A673 (cell line): ENCODE measurements at regions not wholly inside any gene's neighbourhood (a gene's known extent, or its start where the extent isn't known, plus 50 kb on each side); places are given as distances from the start of the nearest gene placed in this dataset.

Experiments used
- BruUV-seq: library from RNA; stranded (reverse); fragments of 400-500 nt; replicated peaks from 2 replicates; lab custom pipeline; 2021; lab: Mats Ljungman, UMichigan
- CTCF ChIA-PET: fragments of 300-600 bp; sonication (Branson Sonifier 250); formaldehyde crosslinking; loops from one replicate; lab custom pipeline; 2022; ENCODE audit warnings: antibody characterized with exemption; lab: Charles Lee
- POLR2A ChIA-PET: fragments of 300-600 bp; sonication (Branson Sonifier 250); formaldehyde crosslinking; loops from one replicate; lab custom pipeline; 2022; ENCODE audit warnings: antibody characterized with exemption; ENCODE audit not compliant: low non-redundant PET; lab: Charles Lee
- DNase-seq: peaks from one replicate; pipeline ENCODE4 v3.0.0-alpha.2; 2015; ENCODE audit warnings: low spot score
- H3K27ac ChIP-seq: fragments of 200-600 bp; sonication (generic); 2 replicates; pipeline ENCODE4 v1.5.1; 2016; ENCODE audit warnings: mixed run types, low read depth, mild to moderate bottlenecking, mixed read lengths, antibody characterized with exemption, low read length; ENCODE audit not compliant: poor library complexity, severe bottlenecking
- H3K27me3 ChIP-seq: fragments of 200-600 bp; sonication (generic); replicated peaks from 2 replicates; pipeline ENCODE4 v1.6.1; 2017; ENCODE audit warnings: mixed run types, low read depth, mild to moderate bottlenecking, mixed read lengths, antibody characterized with exemption, low read length; ENCODE audit not compliant: insufficient read depth, poor library complexity
- H3K36me3 ChIP-seq: fragments of 200-600 bp; sonication (generic); 2 replicates; pipeline ENCODE4 v1.6.1; 2016; ENCODE audit warnings: mixed run types, mild to moderate bottlenecking, mixed read lengths, antibody characterized with exemption, low read length; ENCODE audit not compliant: insufficient read depth, poor library complexity, severe bottlenecking
- H3K4me1 ChIP-seq: fragments of 200-600 bp; sonication (generic); 2 replicates; pipeline ENCODE4 v1.6.1; 2017; ENCODE audit warnings: mixed run types, mild to moderate bottlenecking, mixed read lengths, antibody characterized with exemption, low read length; ENCODE audit not compliant: insufficient read depth, poor library complexity, severe bottlenecking
- H3K4me3 ChIP-seq: fragments of 200-600 bp; sonication (generic); 2 replicates; pipeline ENCODE4 v1.5.1; 2016; ENCODE audit warnings: low read depth, mixed run types, mild to moderate bottlenecking, mixed read lengths, low read length; ENCODE audit not compliant: poor library complexity, severe bottlenecking
- H3K9me3 ChIP-seq: fragments of 200-600 bp; sonication (generic); 2 replicates; pipeline ENCODE4 v1.6.1; 2016; ENCODE audit warnings: mixed run types, low read depth, mild to moderate bottlenecking, mixed read lengths, antibody characterized with exemption, low read length; ENCODE audit not compliant: poor library complexity, severe bottlenecking
- CTCF ChIP-seq: fragments of 300-800, 200-600 bp; sonication (generic); conservative IDR thresholded peaks from 2 replicates; pipeline ENCODE4 v1.5.1; 2017; ENCODE audit warnings: low read depth, mild to moderate bottlenecking, antibody characterized with exemption, low read length, moderate library complexity, mixed read lengths
- EZH2 ChIP-seq: fragments of 200-600 bp; sonication (generic); IDR thresholded peaks from 2 replicates; pipeline ENCODE4 v1.6.1; 2017; ENCODE audit warnings: borderline replicate concordance, low read depth, mild to moderate bottlenecking, mixed read lengths, antibody characterized with exemption, low read length; ENCODE audit not compliant: poor library complexity, severe bottlenecking
- intact Hi-C: fragments of 100-400 bp; cut with micrococcal nuclease; formaldehyde crosslinking; loops from one replicate; pipeline ENCODE4 v1.10.0; 2022; ENCODE audit not compliant: unreplicated experiment

GRCh38 chr12:43099691-43100163 lies 452.3 kb downstream of the ADAMTS20 start:
- intact Hi-C loops, result no loop called here
- BruUV-seq, result no TSS peak
- H3K9me3 ChIP-seq, result no peaks in the 10 kb centered on the region
- no peak overlapping the region for H3K4me3 ChIP-seq
- no peak for DNase-seq
- ChIA-PET POLR2A (no interaction called here), CTCF (no interaction called here)
- H3K27ac ChIP-seq, result no peak overlapping the region
- TF ChIP-seq EZH2 (no peak), CTCF (no peak)
- no peaks in the 10 kb centered on the region for H3K36me3 ChIP-seq
- H3K4me1 ChIP-seq, result no peaks in the 10 kb centered on the region
- no peaks in the 10 kb centered on the region for H3K27me3 ChIP-seq

GRCh38 chr12:43098766-43099550 lies 453.0 kb downstream of the ADAMTS20 start:
- POLR2A ChIA-PET, result no interaction called here
- Histone ChIP-seq H3K36me3 (no peaks in the 10 kb centered on the region), H3K4me1 (no peaks in the 10 kb centered on the region), H3K9me3 (no peaks in the 10 kb centered on the region), H3K27ac (no peak overlapping the region), H3K27me3 (no peaks in the 10 kb centered on the region), H3K4me3 (no peak overlapping the region)
- no TSS peak for BruUV-seq
- intact Hi-C loops, result no loop called here
- CTCF ChIA-PET, result no interaction called here
- DNase-seq, result no peak
- TF ChIP-seq EZH2 (no peak), CTCF (no peak)

GRCh38 chr12:43098071-43098470 lies 453.9 kb downstream of the ADAMTS20 start:
- ChIA-PET CTCF (no interaction called here), POLR2A (no interaction called here)
- no peak for DNase-seq
- TF ChIP-seq CTCF, result no peak
- no peak for TF ChIP-seq EZH2
- Histone ChIP-seq H3K27ac (no peak overlapping the region), H3K9me3 (no peaks in the 10 kb centered on the region), H3K4me1 (no peaks in the 10 kb centered on the region), H3K27me3 (no peaks in the 10 kb centered on the region), H3K36me3 (no peaks in the 10 kb centered on the region), H3K4me3 (no peak overlapping the region)
- intact Hi-C loops, result no loop called here
- no TSS peak for BruUV-seq
